Neural cell (in vitro differentiated cells): ENCODE measurements at regions not wholly inside any gene's neighbourhood (a gene's known extent, or its start where the extent isn't known, plus 50 kb on each side); places are given as distances from the start of the nearest gene placed in this dataset.

ENCODE experiments used
- POLR2AphosphoS5 ChIP-seq: IDR thresholded peaks from 2 replicates; pipeline ENCODE4 v1.6.1; 2012
- TF ChIP-seq, protein P1 (sequence below): fragments of 450-650 bp; IDR thresholded peaks from 2 replicates; pipeline ENCODE4 v1.5.1; 2014; ENCODE audit warnings: antibody characterized with exemption, mild to moderate bottlenecking, moderate library complexity; ENCODE audit not compliant: poor library complexity, severe bottlenecking

DNA sequence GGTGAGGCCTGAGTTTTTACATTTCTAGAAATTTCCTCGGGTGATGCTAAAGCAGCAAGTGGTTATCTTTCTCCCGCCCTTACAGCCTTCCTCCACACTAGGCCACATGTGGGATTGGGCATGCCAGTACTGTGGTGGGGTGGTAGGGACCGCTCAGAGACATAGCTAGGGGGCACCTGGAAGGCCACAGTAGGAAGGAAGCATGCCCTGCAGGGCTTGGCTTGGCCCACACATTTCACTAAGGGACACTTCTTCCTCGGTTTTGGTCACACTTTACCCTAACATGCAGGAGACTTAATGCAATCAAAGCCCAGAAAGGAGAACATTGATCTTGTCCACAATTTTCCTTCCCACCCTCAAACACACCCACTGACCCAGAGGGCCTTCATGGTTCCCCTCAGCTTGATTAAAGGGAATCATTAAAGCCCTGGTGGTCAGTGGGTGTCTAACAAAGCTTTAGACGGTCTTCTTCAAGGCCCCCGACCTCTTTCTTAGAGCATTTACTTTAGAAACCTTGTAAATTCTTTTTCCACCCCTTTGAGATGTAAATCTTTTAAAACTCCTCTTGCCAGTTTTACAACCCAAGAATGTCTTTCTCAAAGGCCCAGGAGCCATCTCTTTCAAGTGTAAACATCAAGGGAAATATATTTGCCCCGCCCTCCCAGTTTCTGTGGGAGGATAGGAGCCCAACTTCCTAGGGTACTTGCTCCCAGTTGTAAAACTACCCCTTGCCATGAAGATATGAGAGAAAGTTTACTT lies 246.4 kb upstream of the PTBP2 start:
- TF ChIP-seq POLR2AphosphoS5 = no peak
- TF ChIP-seq, protein P1, sequence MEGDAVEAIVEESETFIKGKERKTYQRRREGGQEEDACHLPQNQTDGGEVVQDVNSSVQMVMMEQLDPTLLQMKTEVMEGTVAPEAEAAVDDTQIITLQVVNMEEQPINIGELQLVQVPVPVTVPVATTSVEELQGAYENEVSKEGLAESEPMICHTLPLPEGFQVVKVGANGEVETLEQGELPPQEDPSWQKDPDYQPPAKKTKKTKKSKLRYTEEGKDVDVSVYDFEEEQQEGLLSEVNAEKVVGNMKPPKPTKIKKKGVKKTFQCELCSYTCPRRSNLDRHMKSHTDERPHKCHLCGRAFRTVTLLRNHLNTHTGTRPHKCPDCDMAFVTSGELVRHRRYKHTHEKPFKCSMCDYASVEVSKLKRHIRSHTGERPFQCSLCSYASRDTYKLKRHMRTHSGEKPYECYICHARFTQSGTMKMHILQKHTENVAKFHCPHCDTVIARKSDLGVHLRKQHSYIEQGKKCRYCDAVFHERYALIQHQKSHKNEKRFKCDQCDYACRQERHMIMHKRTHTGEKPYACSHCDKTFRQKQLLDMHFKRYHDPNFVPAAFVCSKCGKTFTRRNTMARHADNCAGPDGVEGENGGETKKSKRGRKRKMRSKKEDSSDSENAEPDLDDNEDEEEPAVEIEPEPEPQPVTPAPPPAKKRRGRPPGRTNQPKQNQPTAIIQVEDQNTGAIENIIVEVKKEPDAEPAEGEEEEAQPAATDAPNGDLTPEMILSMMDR = no peak
